CD4-positive, alpha-beta T cell treated with Interleukin-6 for 4 hours (primary cell): ENCODE measurements at regions not wholly inside any gene's neighbourhood (a gene's known extent, or its start where the extent isn't known, plus 50 kb on each side); places are given as distances from the start of the nearest gene placed in this dataset.
"Not testable (repeated sequence)": the region's sequence is repeated elsewhere in the genome, so short reads cannot be mapped to it uniquely, and the experiment has no call there.

Source experiments
- DNase-seq: peaks from one replicate; pipeline ENCODE4 v3.0.0-alpha.2; 2020; ENCODE audit warnings: mixed read lengths

DNA sequence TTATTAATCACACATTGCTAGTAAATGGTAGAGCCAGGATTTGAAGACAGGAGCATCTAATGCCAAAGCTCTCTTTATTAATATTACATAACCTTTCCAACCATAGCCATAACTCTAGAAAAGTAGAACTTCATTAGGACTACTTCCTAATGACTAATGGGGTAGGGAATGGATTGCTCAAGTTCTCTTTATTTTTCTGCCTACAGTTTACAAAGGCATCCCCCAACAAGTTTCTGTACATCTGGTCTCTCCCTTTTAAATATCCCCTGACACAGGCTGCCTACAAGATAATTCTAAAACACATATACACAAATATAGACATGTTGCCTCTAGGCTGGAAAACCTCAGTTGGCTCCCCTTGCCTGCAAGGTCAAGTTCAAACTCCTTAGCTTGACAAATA is 534.9 kb downstream of the SOX6 start:
- no peak for DNase-seq

DNA sequence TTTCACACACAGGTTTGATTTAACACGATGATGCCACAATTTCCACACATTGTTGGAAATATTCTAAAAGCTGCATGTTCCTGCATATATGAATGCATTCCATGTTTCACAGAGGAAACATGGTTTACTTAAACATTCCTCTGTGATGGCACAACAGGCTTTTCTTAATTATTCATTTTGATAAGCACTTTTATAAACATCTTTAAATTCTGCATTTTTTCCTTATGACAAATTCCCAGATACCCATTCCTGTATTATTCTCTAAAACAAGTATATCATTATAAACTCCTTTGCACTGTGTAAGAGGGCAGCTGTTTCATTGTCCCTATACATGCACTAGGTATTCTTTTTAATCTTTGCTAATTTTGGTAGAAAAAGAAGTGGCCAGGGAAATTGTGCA is 532.3 kb downstream of the SOX6 start:
- no peak for DNase-seq

DNA sequence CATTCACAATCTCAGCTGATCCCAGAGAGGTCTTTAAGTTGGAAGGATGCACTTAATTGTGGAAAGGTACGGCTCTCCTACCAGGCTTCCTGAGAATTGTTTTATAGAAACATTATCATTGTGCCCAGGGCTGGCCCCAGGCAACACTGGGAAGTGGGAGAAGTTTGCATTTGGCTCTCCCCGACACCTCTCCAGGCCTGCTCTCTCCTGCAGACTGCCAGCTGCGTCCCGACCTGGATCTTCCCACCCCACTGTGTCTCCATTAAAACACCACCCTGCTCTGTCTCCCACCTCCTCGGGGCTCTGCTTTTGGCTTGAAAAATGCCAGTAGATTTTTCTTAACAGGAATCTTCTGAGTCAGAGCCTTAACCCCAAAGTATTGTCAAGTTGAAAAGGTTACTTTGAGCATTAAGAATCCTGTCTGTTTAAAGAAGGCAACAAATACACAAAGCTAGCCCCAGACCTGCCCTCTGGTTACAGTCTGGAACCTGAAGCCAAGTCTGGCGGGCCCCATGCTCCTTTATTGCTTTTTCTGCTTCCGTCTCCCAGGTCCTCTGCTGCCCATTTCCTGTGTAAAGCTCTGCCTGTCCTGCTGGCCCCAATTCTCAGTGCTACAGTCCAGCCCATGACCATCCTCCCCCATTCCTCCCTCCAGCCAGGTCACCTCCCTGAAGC is 530.2 kb downstream of the SOX6 start:
- DNase-seq, result no peak

GRCh38 chr11:15826826-15827225 is 529.5 kb downstream of the SOX6 start:
- no peak for DNase-seq

DNA sequence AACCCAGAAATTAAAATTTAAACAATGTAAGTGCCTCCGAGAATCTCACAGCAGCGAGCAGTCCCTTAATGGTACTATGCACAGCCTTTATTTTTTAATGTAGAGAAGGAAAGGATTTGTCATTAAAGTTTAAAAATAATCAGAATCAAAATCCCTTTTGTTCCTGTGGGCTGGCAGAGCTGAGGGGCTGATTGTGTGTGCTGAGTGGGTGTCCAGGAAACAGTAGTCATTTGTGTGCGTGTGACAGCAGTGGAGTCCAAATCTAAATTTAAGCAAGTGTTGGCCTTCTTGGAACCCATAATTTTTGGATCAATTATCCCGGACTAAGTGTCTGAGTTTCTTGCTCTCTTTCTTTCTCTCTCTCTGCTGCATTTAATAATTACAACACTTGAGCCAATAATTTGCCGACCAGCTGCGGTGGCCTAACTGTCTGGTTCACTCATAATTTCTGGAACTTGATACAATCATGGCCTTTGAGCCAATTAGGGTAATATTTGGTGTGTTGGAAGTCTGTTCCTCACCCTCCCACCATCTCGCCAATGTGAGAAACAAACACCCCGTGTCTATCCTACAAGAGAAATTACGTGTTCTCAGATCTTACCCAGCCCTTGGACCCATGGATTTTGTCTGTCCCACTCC is 528.0 kb downstream of the SOX6 start:
- no peak for DNase-seq

DNA sequence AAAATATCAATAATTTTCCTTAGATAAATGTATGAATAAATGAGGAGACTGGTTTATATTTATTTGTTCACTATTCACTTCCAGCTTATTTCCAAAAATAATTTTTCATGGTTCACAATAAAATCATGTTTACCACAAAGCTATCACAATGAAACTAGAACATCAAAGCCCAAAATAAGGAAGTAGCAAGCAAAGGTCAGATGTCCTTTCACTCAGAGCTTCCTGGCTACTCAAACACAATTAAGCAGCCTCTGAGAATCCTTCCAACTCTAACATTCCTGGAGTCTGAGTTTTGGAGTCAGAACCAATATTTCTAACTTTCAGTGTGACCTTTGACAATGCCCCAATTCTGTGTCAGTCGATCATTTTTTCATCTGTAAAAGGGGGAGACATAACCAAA is 527.0 kb downstream of the SOX6 start:
- DNase-seq, result no peak

- DNase-seq, result no peak
Observed at GRCh38 chr11:15830741-15831428, 525.5 kb downstream of the SOX6 start.

- no peak for DNase-seq
Observed at GRCh38 chr11:15835788-15836411, 520.4 kb downstream of the SOX6 start.

GRCh38 chr11:15836795-15837194 is 519.6 kb downstream of the SOX6 start:
- DNase-seq, result no peak

GRCh38 chr11:15837901-15838489 is 518.4 kb downstream of the SOX6 start:
- no peak for DNase-seq

DNA sequence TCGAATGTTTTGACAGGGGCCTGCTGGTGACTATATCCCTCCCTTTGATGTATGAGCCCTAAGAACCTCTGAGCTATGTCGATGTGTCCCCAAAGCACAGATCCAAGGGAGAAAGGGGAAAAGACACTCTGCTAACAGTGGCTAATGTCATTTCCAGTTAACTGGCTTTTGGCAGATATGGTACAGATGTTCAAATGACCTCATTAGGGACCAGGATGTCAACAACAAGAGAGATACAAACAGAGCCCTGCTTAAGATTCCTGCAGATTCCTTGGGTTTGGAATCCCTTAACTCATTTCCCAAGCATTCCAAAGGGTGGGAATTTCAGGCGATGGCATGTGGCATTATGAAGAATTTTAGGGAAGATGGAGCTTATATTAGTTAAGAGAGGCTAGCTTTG is 517.3 kb downstream of the SOX6 start:
- no peak for DNase-seq

GRCh38 chr11:15840966-15841365 is 515.4 kb downstream of the SOX6 start:
- DNase-seq, result no peak

GRCh38 chr11:15841931-15842740 is 514.2 kb downstream of the SOX6 start:
- DNase-seq, result no peak

- DNase-seq, result no peak
Observed at GRCh38 chr11:15843309-15843872, 513.0 kb downstream of the SOX6 start.

DNA sequence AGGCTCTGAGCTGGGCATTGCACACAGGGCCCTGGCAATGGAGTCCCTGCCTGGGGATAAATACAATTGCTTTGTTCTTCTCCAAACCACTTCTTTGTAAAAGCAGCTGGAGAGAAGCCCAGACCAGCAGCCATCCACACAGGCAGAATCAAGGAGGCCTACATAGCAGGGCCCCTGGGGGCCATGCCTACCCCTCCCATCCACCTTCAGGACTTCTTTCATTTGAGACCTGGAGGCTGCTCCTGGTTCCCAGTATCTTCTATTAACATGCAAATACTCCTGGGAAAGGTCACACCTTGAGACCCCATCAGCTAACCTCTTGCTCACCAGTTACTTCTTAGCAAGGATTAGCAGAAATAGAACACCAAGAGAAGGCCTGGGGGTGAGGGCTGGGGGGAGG is 511.1 kb downstream of the SOX6 start:
- DNase-seq, result no peak

- DNase-seq, result no peak
Observed at GRCh38 chr11:15848631-15849168, 507.6 kb downstream of the SOX6 start.

DNA sequence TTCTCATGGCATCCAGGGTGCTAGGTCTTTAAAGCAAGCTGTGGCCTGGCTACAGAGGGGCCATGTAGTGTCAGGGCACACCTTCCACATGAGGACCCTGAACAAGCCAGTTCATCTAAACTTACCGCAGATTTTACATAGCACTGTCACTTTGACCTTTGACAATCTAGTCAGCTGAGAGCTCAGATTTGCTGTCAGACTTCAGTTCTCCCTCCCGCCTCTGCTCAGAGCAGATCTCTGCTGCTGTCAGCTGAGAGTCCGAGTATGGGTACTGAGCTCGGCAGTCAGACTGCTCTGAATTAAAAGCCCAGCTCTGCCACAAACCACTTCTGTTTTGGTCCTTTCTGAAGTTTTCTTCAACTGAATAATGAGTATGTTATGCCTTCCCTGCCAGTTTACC is 507.1 kb downstream of the SOX6 start:
- DNase-seq, result no peak

- DNase-seq, result not testable (repeated sequence)
Observed at GRCh38 chr11:15850335-15850734, 506.0 kb downstream of the SOX6 start.

- DNase-seq, result no peak
Observed at GRCh38 chr11:15851051-15851498, 505.3 kb downstream of the SOX6 start.

GRCh38 chr11:15852179-15852578 is 504.2 kb downstream of the SOX6 start:
- no peak for DNase-seq

DNA sequence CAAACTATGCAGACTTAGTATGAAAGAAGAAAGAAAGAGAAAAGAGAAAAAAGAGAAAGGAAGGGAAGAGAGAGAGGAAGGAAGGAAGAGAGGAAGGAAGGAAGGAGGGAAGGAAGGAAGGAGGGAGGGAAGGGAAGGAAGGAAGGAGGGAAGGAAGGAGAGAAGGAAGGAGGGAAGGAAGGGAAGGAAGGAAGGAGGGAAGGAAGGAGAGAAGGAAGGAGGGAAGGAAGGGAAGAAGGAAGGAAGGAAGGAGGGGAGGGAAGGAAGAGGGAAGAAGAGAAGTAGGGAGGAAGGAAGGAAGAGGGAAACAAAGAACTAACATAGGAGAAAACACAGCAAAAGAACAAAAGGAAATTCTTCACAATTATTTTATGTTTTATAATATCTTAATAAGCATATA is 502.1 kb downstream of the SOX6 start:
- DNase-seq, result no peak

DNA sequence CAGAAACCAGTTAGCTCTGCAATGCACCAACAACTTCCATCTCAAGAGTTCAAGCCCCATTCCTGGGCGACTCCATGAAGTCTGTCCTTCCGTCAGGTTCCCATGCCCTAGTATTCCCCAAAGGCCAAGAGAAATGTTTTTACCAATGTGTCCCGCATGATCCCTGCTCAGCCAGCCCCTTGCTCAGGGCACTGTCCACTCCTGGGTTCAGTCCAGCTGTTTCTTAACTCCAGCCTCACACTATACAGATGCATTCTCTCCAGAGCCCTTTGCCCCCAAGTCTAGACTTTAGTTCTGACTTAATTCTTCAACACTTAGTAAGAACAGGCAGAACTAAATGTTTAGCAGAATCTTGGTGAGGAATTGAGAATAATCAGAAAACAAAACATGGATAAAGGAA is 497.5 kb downstream of the SOX6 start:
- no peak for DNase-seq
